ENCODE measurements at regions not wholly inside any gene's neighbourhood (a gene's known extent, or its start where the extent isn't known, plus 50 kb on each side); places are given as distances from the start of the nearest gene placed in this dataset.

- TF ChIP-seq ZBTB7A (IDR thresholded peaks at IDR 0.05; ENCODE audit: low read depth) (no peak), EP300 (IDR thresholded peaks at IDR 0.05; ENCODE audit: borderline replicate concordance) (no peak), RAD21 (IDR thresholded peaks at IDR 0.05; ENCODE audit: low read depth) (no peak), FOXM1 (IDR thresholded peaks at IDR 0.05; ENCODE audit: borderline replicate concordance, low read depth) (no peak), NFIC (IDR thresholded peaks at IDR 0.05) (no peak), TAF1 (IDR thresholded peaks at IDR 0.05; ENCODE audit: low read depth) (no peak)
These were observed 110.5 kb upstream of the CDYL start for GRCh38 chr6:4665489-4666417.
